ENCODE measurements at regions not wholly inside any gene's neighbourhood (a gene's known extent, or its start where the extent isn't known, plus 50 kb on each side); places are given as distances from the start of the nearest gene placed in this dataset.

GRCh38 chr4:8738471-8738931, 133.1 kb downstream of the HMX1 start:
- no peak overlapping the region for H3K4me3 Mint-ChIP-seq
- peaks cover 9% of the 10 kb centered on the region for H3K9me3 Mint-ChIP-seq
- H3K36me3 Mint-ChIP-seq: no peaks in the 10 kb centered on the region
- no peak overlapping the region for H3K27ac Mint-ChIP-seq
- CTCF ChIA-PET: no interaction called here
- no peaks in the 10 kb centered on the region for H3K27me3 Mint-ChIP-seq
- H3K4me1 Mint-ChIP-seq: no peaks in the 10 kb centered on the region
- no peak for DNase-seq

- DNase-seq: no peak
- CTCF ChIA-PET: no interaction called here
- Mint-ChIP-seq H3K9me3 (peaks cover 9% of the 10 kb centered on the region), H3K4me1 (no peaks in the 10 kb centered on the region), H3K27me3 (no peaks in the 10 kb centered on the region), H3K4me3 (no peak overlapping the region), H3K27ac (no peak overlapping the region), H3K36me3 (no peaks in the 10 kb centered on the region)
Observed at GRCh38 chr4:8737601-8738279, 133.9 kb downstream of the HMX1 start.

GRCh38 chr4:8737075-8737474, 134.6 kb downstream of the HMX1 start:
- Mint-ChIP-seq H3K4me1 (no peaks in the 10 kb centered on the region), H3K9me3 (peaks cover 9% of the 10 kb centered on the region), H3K36me3 (no peaks in the 10 kb centered on the region), H3K27ac (no peak overlapping the region), H3K27me3 (no peaks in the 10 kb centered on the region), H3K4me3 (no peak overlapping the region)
- no peak for DNase-seq
- CTCF ChIA-PET: no interaction called here

GRCh38 chr4:8736090-8736825, 135.4 kb downstream of the HMX1 start:
- H3K4me1 Mint-ChIP-seq: no peaks in the 10 kb centered on the region
- no peaks in the 10 kb centered on the region for H3K36me3 Mint-ChIP-seq
- H3K27me3 Mint-ChIP-seq: no peaks in the 10 kb centered on the region
- H3K9me3 Mint-ChIP-seq: peaks cover 9% of the 10 kb centered on the region
- H3K27ac Mint-ChIP-seq: no peak overlapping the region
- no peak overlapping the region for H3K4me3 Mint-ChIP-seq
- no peak for DNase-seq
- CTCF ChIA-PET: no interaction called here

DNA sequence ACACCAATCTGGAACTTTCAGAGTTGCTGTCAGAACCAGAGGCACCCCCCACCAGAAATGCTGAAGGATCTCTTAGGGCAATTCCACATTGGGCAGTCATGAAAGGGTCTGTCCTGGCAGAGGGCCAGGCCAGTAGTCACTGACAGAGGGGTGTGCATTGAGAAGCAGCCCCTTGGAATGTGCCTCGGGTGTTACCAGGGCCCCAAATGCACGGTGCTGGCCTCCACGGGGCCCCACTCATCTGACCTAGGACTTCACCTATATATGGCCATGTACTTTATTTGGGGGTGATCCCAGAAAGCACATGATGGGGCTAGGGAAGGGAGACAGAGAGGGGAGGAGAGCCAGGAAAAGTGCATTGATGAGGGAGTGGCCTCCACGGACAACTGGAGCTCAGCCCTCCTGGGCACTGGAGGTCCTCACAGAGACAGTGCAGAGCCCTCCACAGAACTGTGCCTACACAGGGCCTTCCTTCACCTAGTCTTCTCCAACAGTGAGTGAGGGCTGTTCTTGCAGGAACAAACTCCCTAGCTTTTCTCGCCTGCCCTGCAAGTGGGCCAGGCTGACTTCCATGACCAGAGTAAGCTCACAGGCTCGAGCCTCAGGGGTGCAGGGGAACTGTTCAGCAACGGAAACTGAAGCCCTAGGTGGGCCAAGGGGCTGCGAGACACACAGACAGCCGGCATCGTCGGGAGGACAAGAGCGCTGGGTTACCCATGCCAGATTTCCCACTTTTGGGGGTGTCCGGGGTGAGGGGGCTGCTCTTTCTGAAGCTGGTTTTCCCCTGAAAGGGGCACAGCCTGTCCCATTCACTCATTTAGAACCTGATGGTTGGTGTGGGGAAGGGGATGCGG, 136.2 kb downstream of the HMX1 start:
- DNase-seq: no peak
- Mint-ChIP-seq H3K36me3 (no peaks in the 10 kb centered on the region), H3K9me3 (peaks cover 7% of the 10 kb centered on the region), H3K4me3 (no peak overlapping the region), H3K27ac (no peak overlapping the region), H3K4me1 (no peaks in the 10 kb centered on the region), H3K27me3 (no peaks in the 10 kb centered on the region)
- CTCF ChIA-PET: no interaction called here

DNA sequence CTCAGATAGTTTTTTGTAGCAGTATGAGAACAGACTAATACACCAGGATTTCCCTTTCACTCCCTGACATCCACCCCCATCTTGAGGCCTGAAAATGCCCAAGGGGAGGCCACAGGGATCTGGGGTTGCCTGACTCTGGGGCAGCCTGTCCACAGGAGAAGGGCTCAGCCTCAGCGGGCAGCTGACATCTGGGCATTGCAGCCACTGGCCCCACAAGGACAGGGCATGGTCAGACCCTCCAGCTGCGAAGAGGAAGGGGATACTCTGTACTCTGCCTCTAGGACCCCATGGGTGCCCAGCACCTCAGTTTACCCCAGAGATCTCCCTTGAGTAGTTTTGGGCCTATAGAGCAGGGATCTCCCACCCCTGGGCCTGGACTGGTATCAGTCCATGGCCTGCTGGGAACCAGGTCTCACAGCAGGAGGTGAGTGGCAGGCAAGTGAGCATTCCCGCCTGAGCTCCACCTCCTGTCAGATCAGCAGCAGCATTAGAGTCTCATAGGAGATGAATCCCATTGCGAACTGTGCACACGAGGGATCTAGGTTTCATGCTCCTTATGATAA, 138.9 kb downstream of the HMX1 start:
- H3K9me3 Mint-ChIP-seq: peaks cover 7% of the 10 kb centered on the region
- H3K4me3 Mint-ChIP-seq: no peak overlapping the region
- DNase-seq: no peak
- H3K4me1 Mint-ChIP-seq: no peaks in the 10 kb centered on the region
- CTCF ChIA-PET: no interaction called here
- H3K27me3 Mint-ChIP-seq: no peaks in the 10 kb centered on the region
- no peak overlapping the region for H3K27ac Mint-ChIP-seq
- H3K36me3 Mint-ChIP-seq: no peaks in the 10 kb centered on the region

DNA sequence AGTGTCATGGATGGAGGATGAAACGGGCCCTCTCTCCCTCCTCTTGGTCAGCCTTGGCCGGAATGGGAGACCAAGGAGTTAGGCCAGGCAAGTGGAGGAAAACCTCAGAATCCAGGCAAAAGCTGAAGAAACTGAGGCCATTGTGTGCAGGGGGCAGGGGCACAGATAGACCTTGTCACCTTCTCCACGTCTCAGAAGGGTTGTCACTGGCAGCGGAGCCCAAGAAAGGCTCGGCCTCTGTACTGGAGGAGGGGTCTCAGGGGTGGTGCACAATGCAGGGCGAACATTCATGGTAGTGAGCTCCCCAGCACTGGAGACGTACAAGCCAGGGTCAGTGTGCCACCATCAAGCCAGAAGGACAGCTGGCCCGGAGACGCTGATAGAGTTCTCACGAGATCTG, 139.5 kb downstream of the CPZ start:
- CTCF ChIA-PET: no interaction called here
- Mint-ChIP-seq H3K27ac (no peak overlapping the region), H3K4me1 (no peaks in the 10 kb centered on the region), H3K9me3 (peaks cover 7% of the 10 kb centered on the region), H3K36me3 (no peaks in the 10 kb centered on the region), H3K27me3 (no peaks in the 10 kb centered on the region), H3K4me3 (no peak overlapping the region)
- DNase-seq: no peak

- Mint-ChIP-seq H3K4me3 (no peak overlapping the region), H3K4me1 (no peaks in the 10 kb centered on the region), H3K27ac (no peak overlapping the region), H3K36me3 (no peaks in the 10 kb centered on the region), H3K27me3 (no peaks in the 10 kb centered on the region), H3K9me3 (peaks cover 7% of the 10 kb centered on the region)
- CTCF ChIA-PET: no interaction called here
- no peak for DNase-seq
Observed at GRCh38 chr4:8731364-8731763, 138.8 kb downstream of the CPZ start.

GRCh38 chr4:8730681-8731080, 138.1 kb downstream of the CPZ start:
- H3K4me3 Mint-ChIP-seq: no peak overlapping the region
- H3K36me3 Mint-ChIP-seq: no peaks in the 10 kb centered on the region
- peaks cover 6% of the 10 kb centered on the region for H3K9me3 Mint-ChIP-seq
- DNase-seq: no peak
- CTCF ChIA-PET: no interaction called here
- H3K4me1 Mint-ChIP-seq: no peaks in the 10 kb centered on the region
- H3K27ac Mint-ChIP-seq: no peak overlapping the region
- no peaks in the 10 kb centered on the region for H3K27me3 Mint-ChIP-seq

DNA sequence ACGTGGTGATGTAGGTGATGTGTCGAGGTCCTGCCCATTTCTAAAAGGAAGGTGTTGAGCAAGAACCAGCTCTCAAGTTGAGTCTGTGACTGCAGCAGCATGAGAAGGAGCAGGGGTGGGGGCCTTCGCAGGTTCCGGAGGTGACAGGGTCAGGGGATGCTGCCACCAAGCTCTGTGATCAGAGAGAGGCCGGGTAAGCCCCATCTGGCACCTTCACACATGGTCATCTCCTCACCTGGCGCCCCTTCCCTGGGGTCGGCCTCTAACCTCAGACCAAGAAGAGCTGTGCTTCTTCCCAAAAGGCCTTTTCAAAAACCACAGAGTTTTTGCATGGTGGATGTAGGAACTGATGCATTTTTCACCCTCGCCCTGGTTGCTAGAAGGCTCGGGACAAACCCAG, 137.6 kb downstream of the CPZ start:
- no peak overlapping the region for H3K4me3 Mint-ChIP-seq
- DNase-seq: no peak
- peaks cover 6% of the 10 kb centered on the region for H3K9me3 Mint-ChIP-seq
- H3K4me1 Mint-ChIP-seq: no peaks in the 10 kb centered on the region
- no peak overlapping the region for H3K27ac Mint-ChIP-seq
- no peaks in the 10 kb centered on the region for H3K27me3 Mint-ChIP-seq
- no peaks in the 10 kb centered on the region for H3K36me3 Mint-ChIP-seq
- CTCF ChIA-PET: no interaction called here

GRCh38 chr4:8729408-8730149, 137.0 kb downstream of the CPZ start:
- H3K4me1 Mint-ChIP-seq: no peaks in the 10 kb centered on the region
- H3K4me3 Mint-ChIP-seq: no peak overlapping the region
- H3K27me3 Mint-ChIP-seq: no peaks in the 10 kb centered on the region
- H3K27ac Mint-ChIP-seq: no peak overlapping the region
- no peaks in the 10 kb centered on the region for H3K36me3 Mint-ChIP-seq
- peak; percentile 6 for DNase-seq
- H3K9me3 Mint-ChIP-seq: peaks cover 6% of the 10 kb centered on the region
- CTCF ChIA-PET: no interaction called here

DNA sequence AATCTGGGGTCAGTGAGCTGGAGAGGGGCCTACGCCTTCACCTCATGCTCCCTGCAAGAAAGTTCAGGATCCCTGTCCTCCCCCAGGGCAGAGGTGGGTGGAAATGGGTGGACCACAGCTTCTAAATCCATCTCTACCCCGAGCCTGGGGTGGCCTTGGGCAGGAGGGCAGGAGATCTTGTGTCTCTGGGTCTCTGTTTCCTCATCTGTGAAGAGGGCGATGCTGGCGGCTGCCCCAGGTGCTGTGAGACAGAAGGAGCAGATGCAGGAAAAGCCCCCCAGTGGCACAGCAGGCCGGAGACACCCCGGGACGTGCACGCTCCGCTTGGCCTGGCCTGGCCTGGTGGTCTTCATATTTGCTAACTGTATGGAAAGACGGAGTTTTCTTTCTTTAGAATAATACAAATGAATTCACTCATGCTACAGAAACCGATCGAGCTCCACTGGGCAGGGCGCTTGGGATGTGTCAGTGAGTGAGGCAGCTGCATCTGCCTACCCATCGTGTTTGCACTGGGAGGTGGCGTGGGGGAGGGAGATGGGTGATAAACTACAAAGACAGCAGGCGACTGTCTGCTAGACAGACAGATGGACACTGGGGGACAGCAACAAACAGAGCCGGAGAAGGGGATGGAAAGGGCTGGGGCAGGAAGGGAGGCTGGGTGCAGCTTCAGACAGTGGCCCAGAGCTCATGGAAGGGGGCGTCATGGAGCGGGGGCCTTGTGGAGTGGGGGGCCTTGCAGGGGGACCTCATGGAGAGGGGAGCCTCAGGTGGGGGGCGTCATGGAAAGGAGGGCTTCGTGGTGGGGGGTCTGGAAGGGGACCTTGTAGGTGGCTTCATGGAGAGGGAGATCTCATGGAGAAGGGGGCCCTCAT, 136.2 kb downstream of the CPZ start:
- Mint-ChIP-seq H3K36me3 (no peaks in the 10 kb centered on the region), H3K4me3 (no peak overlapping the region), H3K9me3 (no peaks in the 10 kb centered on the region), H3K27me3 (no peaks in the 10 kb centered on the region), H3K4me1 (no peaks in the 10 kb centered on the region), H3K27ac (no peak overlapping the region)
- peak; percentile 10 for DNase-seq
- CTCF ChIA-PET: no interaction called here

Data from activated naive CD4-positive, alpha-beta T cell treated with anti-CD3 and anti-CD28 coated beads, Interleukin-2, amount 10 ng/mL, durations not matched to agents 7 days and 5 days (primary cell).